Heart left ventricle (tissue), 16 donors: ENCODE measurements at regions not wholly inside any gene's neighbourhood (a gene's known extent, or its start where the extent isn't known, plus 50 kb on each side); places are given as distances from the start of the nearest gene placed in this dataset.
A peak's percentile ranks its signal among the peaks of the same experiment; 100 is the strongest.

ENCODE experiments used
- ATAC-seq, 4 donors: fragments of 200-7000 bp; cut with Tn5 transposase; one replicate each; pipeline ENCODE4 v1.9.1; 2020 to 2022; ENCODE audit warnings: moderate library complexity in 4 of 4, mild to moderate bottlenecking in 3 of 4, moderate number of reproducible peaks in 1 of 4
- DNase-seq, 5 donors: peaks; one replicate each; pipeline ENCODE4 v3.0.0-alpha.2; 2020
- H3K27ac ChIP-seq, 12 donors: fragments of 200-600 bp; sonication (generic) in 4 of 12; one replicate each; pipeline versions ENCODE4 v1.5.0 to v1.8.0; 2016 to 2022; ENCODE audit warnings: mild to moderate bottlenecking in 2 of 12
- H3K27me3 ChIP-seq, 9 donors: fragments of 200-600 bp; sonication (generic) in 2 of 9; one replicate each; pipeline versions ENCODE4 v1.5.1 to v1.8.0; 2016 to 2022; ENCODE audit warnings: mild to moderate bottlenecking in 3 of 9
- H3K36me3 ChIP-seq, 9 donors: fragments of 200-600 bp; sonication (generic) in 2 of 9; one replicate each; pipeline versions ENCODE4 v1.5.0 to v1.8.0; 2018 to 2022; ENCODE audit warnings: mild to moderate bottlenecking in 2 of 9
- H3K4me1 ChIP-seq, 12 donors: fragments of 200-600 bp; sonication (generic) in 4 of 12; one replicate each; pipeline versions ENCODE4 v1.5.0 to v1.8.0; 2016 to 2022; ENCODE audit warnings: mild to moderate bottlenecking in 3 of 12
- H3K4me3 ChIP-seq, 12 donors: fragments of 200-600 bp; sonication (generic) in 4 of 12; one replicate each; pipeline versions ENCODE4 v1.5.0 to v1.8.0; 2017 to 2022; ENCODE audit warnings: mild to moderate bottlenecking in 9 of 12, moderate library complexity in 4 of 12
- H3K9me3 ChIP-seq, 12 donors: fragments of 200-600 bp; sonication (generic) in 4 of 12; one replicate each; pipeline versions ENCODE4 v1.5.0 to v1.8.0; 2016 to 2022; ENCODE audit warnings: mild to moderate bottlenecking in 1 of 12
- POLR2A ChIP-seq, 2 donors: fragments of 450-650 bp; IDR thresholded peaks; one replicate each; pipeline ENCODE4 v1.6.1; 2017; ENCODE audit warnings: antibody characterized with exemption in 2 of 2, mild to moderate bottlenecking in 2 of 2, moderate library complexity in 2 of 2
- WGBS, 4 donors: extraction: QIAGEN DNeasy Blood & Tissue Kit in 2 of 4; methylation state at CpG; one replicate each; pipeline versions ENCODE4 v1.1.5 to v1.1.7; 2013 to 2018; 5-methylcytosine and 5-hydroxymethylcytosine counted together
- intact Hi-C, 10 donors: fragments of 100-400 bp; cut with DNase I; formaldehyde crosslinking; loops; one replicate each; pipeline versions ENCODE4 v1.11.1 to v1.14.2; 2022
- TF ChIP-seq, protein P1 (sequence below), 12 donors: fragments of 200-600 bp; sonication (generic) in 4 of 12; IDR thresholded peaks; one replicate each; pipeline versions ENCODE4 v1.5.0 to v1.8.0; 2018 to 2022; ENCODE audit warnings: antibody characterized with exemption in 12 of 12, mild to moderate bottlenecking in 5 of 12
- donor health status: ischemic (EF 13 %, LVEDD 7.1; RV severe dilation, severe dysfunction).
- donor health status: healthy with polysubstance abuse.
- donor health status: DM: no; HTN: yes; CAD: no.
- donor health status: DM: no; HTN: no; CAD: no.
- donor health status: ischemic (EF 25% LVEDD 6.9; RV normal size, moderate dysfunction).
- donor health status: ischemic (EF 25% LVEDD 5.7; RV mildly dilated, moderate dysfunction).
- donor health status: healthy.
- donor health status: DM: yes; HTN: yes; CAD: no.
- donor health status: ischemic (EF 35%, LVEDD 5.7; RV mildly dilated, moderate dysfunction).
- donor health status: nonischemic (EF 11% LVEDD 7.7; RV severe dilation, severe dysfunction).
- donor health status: DM: yes; HTN: yes; CAD: no.
- donor health status: PGD.
- donor health status: ischemic (EF 29% LVEDD 5.4; RV normal size, mild dysfunction).
- donor health status: nonischemic (EF 23%, LVEDD 6.1; RV moderate dilation, normal function).

DNA sequence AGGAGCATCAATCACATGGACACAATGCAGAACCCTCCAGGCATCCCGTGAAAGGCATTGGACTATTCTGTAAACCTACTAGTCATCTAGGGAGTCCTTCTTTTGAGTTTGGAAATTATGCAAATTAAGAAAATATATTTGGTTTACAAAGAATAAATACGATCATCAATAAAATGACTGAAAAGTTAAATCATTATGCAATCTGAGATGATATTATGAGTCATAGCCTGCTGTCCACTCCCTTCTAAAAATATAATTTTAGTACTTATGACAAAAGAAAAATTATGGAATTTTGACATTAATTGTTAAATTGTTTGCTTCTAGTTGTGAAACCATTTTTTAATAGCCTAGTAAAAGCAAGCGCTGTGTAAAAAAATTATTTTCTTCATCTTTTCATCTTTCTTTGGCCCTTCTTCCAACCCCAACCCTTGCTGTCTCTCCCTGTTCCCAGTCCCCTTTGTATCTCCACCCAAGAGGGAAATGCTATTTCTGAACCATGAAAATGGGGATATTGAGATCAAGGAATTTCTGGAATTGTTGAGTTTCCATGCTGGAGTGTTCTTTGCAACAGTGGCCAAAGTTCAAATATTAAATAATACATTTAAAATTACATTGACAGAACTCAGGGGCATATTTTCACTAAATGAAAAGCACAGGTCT is 599.8 kb downstream of the COL12A1 start:
- Histone ChIP-seq H3K4me3 (no peak overlapping the region), H3K27ac (peak overlapping the region in 9 of 12 donors; percentile 27 to 74 (median 47)), H3K27me3 (no peaks in the 10 kb centered on the region), H3K36me3 (no peaks in the 10 kb centered on the region), H3K4me1 (peaks cover 0 to 20% (median 0%) of the 10 kb centered on the region in 12 donors), H3K9me3 (no peaks in the 10 kb centered on the region)
- intact Hi-C loops: no loop called here
- 81 to 87% (median 86%) methylated on average over 3 of the region's 3 CpGs for WGBS, 4 donors
- TF ChIP-seq POLR2A (IDR thresholded peaks at IDR 0.05): no peak
- TF ChIP-seq, protein P1, sequence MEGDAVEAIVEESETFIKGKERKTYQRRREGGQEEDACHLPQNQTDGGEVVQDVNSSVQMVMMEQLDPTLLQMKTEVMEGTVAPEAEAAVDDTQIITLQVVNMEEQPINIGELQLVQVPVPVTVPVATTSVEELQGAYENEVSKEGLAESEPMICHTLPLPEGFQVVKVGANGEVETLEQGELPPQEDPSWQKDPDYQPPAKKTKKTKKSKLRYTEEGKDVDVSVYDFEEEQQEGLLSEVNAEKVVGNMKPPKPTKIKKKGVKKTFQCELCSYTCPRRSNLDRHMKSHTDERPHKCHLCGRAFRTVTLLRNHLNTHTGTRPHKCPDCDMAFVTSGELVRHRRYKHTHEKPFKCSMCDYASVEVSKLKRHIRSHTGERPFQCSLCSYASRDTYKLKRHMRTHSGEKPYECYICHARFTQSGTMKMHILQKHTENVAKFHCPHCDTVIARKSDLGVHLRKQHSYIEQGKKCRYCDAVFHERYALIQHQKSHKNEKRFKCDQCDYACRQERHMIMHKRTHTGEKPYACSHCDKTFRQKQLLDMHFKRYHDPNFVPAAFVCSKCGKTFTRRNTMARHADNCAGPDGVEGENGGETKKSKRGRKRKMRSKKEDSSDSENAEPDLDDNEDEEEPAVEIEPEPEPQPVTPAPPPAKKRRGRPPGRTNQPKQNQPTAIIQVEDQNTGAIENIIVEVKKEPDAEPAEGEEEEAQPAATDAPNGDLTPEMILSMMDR (IDR thresholded peaks at IDR 0.05): no peak
- ATAC-seq (no peak), DNase-seq (no peak)

DNA sequence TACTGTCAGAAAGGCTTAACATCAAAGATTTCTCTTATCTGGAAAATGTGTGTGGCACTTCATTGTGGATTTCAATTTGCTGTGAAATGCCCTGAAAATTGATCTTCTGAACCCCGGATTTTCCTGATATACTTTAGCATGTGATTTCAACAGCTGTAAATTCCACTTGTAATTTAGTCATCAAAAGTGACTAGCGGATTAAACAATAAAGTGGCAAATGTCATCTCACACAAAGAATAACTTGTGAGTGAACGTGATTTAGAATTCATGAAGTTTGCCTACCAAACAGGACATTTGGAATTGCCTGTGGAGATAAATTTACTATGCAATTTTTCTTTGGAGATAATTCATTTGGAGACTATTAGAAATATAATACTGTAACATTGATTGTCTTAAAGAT is 601.6 kb downstream of the COL12A1 start:
- Histone ChIP-seq H3K4me1 (peaks cover 0 to 20% (median 0%) of the 10 kb centered on the region in 12 donors), H3K27ac (no peak overlapping the region), H3K9me3 (no peaks in the 10 kb centered on the region), H3K4me3 (no peak overlapping the region), H3K36me3 (no peaks in the 10 kb centered on the region), H3K27me3 (no peaks in the 10 kb centered on the region)
- 79 to 91% (median 88%) methylated on average over 3 of the region's 3 CpGs for WGBS, 4 donors
- no peak for DNase-seq
- intact Hi-C loops: no loop called here
- no peak for ATAC-seq
- TF ChIP-seq, protein P1 (IDR thresholded peaks at IDR 0.05): no peak
- no peak for TF ChIP-seq POLR2A (IDR thresholded peaks at IDR 0.05)

DNA sequence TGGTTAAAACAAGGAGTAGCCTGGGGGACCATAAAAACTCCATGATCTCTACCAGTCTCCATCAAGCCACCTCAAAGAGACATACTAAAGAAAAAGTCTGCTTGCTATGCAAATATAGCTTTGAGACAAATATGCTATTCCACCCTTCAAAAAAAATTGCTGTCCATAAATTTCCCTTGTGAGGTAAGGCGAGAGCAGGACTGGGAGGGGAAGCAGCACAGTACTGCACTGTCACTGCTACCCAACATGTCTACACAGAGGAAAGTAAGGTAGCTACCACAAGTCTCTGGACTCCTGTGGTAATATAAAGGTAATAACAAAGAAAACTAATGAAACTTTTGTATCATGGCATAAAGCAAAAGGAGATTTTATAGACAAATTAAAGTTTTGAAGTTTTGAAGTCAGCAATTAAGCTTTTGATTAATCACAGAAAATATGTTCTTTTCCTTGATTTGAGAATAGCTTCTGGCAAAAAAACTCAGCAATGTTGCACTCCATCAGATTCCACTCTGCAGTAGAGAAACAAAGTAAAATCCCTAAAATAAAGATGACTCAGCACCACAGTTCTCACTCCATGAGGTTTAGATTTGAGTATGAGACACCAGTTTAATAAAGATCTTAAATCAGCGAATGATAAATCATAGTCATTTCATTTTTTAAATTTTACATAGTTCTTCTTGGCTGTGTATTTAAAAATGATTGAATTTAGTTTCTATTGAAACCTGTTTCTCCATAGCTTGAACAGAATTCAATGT is 602.4 kb downstream of the COL12A1 start:
- Histone ChIP-seq H3K27ac (no peak overlapping the region), H3K27me3 (no peaks in the 10 kb centered on the region), H3K4me1 (peaks cover 0 to 20% (median 0%) of the 10 kb centered on the region in 12 donors), H3K4me3 (no peak overlapping the region), H3K9me3 (peaks cover 0 to 3% (median 0%) of the 10 kb centered on the region in 12 donors), H3K36me3 (no peaks in the 10 kb centered on the region)
- intact Hi-C loops: no loop called here
- DNase-seq (no peak), ATAC-seq (no peak)
- no peak for TF ChIP-seq POLR2A (IDR thresholded peaks at IDR 0.05)
- TF ChIP-seq, protein P1 (IDR thresholded peaks at IDR 0.05): no peak
- 78 to 89% (median 82%) methylated on average over 2 of the region's 2 CpGs for WGBS, 4 donors

DNA sequence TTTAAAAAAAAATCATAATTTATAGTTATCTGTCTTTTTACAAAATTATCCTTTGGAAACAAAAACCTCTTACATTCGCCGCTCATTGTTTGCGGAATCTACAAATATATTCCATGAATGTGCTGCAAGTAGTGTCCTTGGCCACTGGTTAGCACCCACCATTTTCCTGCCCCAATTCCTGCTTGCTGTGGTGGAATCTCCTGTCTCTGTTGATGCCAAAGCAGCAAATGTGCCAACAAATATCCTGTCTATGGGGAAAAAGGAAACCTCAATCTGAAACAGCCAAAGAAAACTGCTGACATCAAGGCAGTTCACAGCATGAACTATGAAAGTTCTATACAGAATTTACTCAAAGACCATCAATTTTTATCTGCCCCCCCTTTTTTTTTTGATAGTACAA is 603.6 kb downstream of the COL12A1 start:
- TF ChIP-seq, protein P1 (IDR thresholded peaks at IDR 0.05): no peak
- TF ChIP-seq POLR2A (IDR thresholded peaks at IDR 0.05): no peak
- no peak overlapping the region for H3K4me3 ChIP-seq
- H3K36me3 ChIP-seq: no peaks in the 10 kb centered on the region
- ATAC-seq (no peak), DNase-seq (no peak)
- intact Hi-C loops: no loop called here
- no peaks in the 10 kb centered on the region for H3K27me3 ChIP-seq
- peaks cover 0 to 16% (median 0%) of the 10 kb centered on the region in 12 donors for H3K4me1 ChIP-seq
- WGBS, 4 donors: 94 to 99% (median 96%) methylated on average over 3 of the region's 3 CpGs
- no peak overlapping the region for H3K27ac ChIP-seq
- peaks cover 0 to 6% (median 0%) of the 10 kb centered on the region in 12 donors for H3K9me3 ChIP-seq
